HG03097 (cell line): ENCODE measurements at regions not wholly inside any gene's neighbourhood (a gene's known extent, or its start where the extent isn't known, plus 50 kb on each side); places are given as distances from the start of the nearest gene placed in this dataset.

ENCODE experiments used
- ATAC-seq: cut with Tn5 transposase; IDR thresholded peaks from one replicate; pipeline ENCODE4 v1.9.1; 2021; ENCODE audit not compliant: unreplicated experiment, low FRiP score

GRCh38 chr18:76771192-76771799 lies 51.1 kb upstream of the ZNF236 start:
- ATAC-seq = no peak

GRCh38 chr18:76767954-76768353 lies 54.4 kb upstream of the ZNF236 start:
- ATAC-seq = no peak

GRCh38 chr18:76766429-76766828 lies 55.9 kb upstream of the ZNF236 start:
- ATAC-seq = no peak

DNA sequence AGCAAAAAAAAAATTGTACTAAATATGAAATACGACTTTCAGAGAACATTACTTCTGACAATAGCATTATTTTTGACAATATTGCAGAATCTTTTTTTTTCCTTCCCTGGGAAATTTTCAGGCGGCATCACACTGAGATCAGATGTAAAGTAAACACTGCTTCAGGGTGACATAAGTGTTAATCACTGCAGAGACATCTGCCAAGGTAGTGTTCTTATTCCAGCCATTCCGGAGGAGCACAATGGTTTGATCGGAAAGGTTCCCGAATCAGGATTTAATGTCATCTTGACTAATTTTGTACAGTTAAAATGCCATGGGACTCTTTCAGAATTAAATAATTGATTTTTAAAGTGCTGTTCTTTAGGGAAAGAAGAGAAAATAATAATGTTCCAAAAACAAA lies 56.7 kb upstream of the ZNF236 start:
- ATAC-seq = no peak

GRCh38 chr18:76764291-76764901 lies 58.0 kb upstream of the ZNF236 start:
- no peak for ATAC-seq

GRCh38 chr18:76759056-76759455 lies 63.3 kb upstream of the ZNF236 start:
- no peak for ATAC-seq

DNA sequence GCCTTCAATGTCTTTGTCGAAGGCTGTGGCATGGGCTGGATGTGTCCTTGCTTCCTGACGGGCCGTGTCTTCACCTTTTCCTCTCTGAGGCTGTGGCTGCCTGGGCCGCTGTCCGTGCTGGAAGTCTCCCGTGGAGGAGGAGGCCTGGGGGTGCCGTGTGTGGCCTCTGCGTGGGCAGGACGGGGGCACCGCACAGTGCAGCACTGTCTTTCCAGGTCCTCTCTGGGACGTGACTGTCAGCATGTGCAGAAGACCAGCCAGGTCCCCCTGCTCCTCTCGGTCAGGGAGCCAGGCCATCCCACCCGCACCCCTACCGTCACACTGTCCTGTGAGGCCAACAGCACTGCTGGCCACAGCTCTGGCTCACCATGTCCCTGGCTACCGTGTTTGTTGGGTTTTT lies 64.4 kb upstream of the ZNF236 start:
- no peak for ATAC-seq

DNA sequence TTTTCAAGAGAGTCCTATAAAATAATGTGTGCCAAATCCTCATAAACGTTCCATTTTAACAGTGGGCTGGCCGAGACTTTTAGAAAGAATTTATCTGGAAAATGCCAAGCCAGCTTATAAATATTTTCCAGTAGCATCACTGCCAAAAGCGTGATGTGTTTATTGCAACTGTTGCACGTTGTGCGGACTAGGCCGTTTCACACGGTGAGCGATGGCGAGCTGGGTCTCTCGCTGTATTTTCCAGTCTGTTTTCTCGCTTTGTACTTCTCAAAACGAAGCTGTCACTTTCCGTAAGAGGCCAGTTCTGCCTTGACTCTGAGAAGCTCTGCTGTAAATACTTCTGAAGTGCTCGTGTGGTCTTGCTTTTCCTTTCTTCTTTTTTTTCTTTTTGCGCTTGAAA lies 65.0 kb upstream of the ZNF236 start:
- ATAC-seq = no peak

- no peak for ATAC-seq
These were observed 65.7 kb upstream of the ZNF236 start for GRCh38 chr18:76756531-76757253.

DNA sequence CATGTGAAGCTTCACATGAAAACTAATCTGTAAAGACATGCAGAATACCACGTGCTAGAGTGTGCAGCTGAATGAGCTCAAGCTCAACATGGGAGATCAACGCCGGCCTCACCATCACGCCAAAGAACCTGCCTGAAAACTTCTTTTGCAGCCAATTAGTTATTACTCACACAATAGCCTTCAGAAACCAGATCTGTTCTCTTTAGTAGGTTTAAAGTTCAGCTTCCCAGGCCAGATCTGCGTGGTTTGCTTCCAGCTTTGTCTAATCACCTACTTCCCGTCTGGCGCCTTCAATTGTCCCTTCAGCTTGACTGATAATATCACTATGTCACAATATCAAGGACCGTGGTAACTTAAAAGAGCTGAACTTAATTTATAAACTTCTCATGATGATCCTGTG lies 68.0 kb upstream of the ZNF236 start:
- no peak for ATAC-seq

DNA sequence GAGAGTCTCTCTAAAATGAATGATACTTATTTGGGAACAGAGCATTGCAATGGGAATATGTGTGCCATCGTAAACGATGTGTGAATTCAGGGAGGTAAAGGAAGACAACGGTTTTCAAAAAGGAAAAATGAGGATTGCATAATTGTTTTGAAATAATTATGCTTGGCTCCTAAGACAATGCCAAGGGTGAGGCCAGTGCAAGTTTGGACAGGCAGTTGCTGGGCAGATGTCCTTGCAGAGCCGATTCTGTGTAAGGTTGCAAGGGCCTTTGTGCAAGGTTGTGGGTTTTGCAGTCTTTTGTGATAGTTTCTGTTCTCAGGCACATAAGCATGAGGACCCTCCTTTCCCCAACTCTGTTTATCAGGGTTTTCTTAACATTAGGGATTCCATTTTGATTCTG lies 70.0 kb upstream of the ZNF236 start:
- ATAC-seq = no peak

DNA sequence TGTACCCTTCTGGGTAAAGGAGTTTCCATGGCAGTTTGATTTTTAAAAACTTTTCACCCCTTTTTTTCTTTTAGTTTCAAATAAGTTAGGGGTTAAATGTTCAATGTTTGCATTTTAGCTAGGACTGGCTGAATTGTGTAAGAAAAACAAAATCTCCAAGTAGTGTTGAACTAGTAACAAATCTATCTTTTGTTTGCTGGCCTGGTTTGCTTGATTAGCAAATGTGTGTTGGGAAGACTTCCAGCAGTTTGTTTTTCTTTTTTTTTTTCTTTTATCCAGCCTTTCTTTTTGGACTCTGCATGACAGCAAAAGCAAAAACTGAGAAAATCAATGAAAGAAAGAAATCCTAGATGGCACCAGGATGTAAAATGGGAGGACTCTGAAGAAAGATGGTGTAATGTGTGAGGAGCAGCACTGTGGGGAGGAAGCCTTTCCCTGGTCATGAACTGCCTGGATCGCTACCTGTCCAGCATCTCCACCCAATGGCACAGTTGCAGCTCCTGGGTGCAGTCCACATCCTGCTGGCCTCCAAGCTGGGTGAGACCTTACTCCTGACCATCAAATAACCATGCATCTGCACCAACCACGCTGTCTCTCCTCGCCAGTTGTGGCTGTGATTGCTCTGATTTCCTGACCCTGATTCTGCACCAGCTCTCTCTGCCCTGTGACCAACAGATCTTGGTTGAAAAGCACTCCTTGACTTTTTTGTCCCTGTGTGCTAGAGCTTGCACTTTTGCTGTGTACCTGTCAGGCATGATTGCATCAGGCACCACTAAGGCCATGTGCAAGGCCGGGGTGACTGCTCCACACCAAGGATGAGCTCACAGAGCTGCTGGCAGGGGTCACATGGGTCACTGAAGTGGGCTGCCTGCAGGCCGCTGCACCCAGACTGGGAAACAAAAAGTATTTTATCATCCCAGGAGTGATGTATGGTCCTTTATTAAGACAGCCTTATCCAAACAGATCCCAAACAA lies 71.2 kb upstream of the ZNF236 start:
- no peak for ATAC-seq

- ATAC-seq = no peak
These were observed 72.1 kb upstream of the ZNF236 start for GRCh38 chr18:76750269-76750668.

DNA sequence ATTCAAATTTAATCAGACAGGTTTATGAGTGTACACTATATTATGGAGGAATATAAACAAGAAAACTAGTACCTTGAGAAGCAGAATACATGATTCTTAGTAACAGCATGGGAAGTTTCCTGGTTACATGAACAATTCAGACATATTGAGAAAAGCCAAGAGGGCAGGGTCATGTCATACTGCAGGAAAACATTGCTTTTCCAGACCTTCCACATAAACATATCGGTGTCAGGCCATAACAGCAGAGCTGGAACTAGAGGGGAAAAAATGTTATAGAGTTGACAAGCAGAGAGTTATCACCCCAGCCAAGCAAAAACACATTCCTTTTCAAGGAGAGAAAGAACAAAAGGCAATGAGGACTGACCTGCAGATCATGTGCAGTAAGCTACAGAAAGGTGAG lies 74.7 kb upstream of the ZNF236 start:
- ATAC-seq = no peak

DNA sequence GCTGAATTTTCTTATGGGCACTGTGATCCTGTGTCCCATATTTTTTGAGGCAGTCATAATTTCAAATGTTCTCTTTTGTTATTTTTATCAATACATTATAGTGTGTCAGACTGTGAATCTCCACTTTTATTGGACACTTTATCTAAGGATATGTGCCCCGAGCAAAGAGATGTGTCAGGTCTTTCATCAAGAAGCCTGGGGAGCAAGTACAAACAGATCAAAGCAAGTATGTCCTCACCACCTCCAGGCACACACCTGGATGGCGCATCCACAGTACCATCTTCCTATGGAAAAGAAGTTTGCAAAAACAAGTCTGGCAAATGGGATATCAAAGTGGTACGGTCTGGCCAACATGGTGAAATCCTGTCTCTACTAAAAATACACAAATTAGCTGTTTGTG lies 81.0 kb upstream of the ZNF236 start:
- ATAC-seq = no peak

GRCh38 chr18:76736309-76736708 lies 86.0 kb upstream of the ZNF236 start:
- no peak for ATAC-seq

GRCh38 chr18:76730901-76731300 lies 91.5 kb upstream of the ZNF236 start:
- no peak for ATAC-seq

- no peak for ATAC-seq
These were observed 94.8 kb upstream of the ZNF236 start for GRCh38 chr18:76727589-76727988.

DNA sequence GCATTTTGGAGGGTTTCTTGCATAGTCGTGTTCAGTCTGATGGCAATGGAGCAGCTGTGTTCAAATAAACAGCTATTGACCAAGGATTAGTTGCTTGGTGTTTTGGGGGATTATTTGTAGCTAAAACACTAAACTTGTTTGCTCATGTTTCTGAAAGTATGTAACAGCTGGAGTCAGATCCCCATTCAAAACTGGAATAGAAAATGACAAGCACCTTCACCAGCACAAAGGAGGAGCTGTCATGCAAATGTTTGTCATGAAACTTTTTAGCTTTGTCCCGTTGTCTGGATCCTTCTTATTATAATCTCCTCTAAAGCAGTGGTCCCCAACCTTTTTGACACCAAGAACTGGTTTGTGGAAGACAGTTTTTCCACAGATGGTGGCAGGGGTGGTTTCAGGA lies 96.9 kb upstream of the ZNF236 start:
- no peak for ATAC-seq

DNA sequence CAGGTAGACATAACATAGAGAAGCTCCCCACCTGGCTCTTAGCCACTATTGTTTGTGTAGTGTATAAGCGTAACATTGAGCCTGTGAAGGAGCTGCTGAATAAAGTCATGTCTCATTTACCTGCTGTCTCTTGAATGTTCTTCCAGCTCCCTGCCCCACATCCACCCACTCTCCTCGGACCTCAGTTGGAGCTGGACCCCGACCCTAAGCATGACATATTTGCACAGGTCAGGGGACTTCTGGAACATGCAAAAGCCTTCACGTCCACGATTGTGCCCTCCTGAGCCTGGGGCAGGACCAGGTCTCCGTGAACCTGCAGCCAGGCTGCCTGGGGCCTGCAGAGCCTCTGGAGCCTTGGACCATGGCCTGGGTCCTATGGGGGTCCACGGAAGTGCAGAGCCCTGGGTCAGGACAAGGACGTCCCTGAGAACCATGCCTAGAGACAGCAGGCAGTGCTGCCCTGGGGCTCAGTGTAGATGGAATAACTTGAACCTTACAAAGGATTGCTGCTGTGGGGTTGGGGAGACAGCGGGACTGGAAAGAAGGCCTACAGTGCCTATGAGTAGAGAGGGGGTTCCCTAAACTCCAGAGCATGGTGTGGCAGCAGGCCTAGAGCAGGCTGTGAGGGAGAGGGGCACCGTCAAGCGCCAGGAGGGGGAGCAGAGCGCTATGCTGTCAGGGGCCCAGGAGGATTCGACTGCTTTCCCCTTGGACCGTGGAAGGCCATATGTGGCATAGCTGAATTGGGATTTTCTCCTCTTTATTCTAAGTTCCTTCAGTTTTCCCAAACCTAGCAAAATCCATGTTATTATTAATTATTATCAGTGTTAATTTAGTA lies 99.9 kb upstream of the ZNF236 start:
- no peak for ATAC-seq
